ENCODE measurements at regions not wholly inside any gene's neighbourhood (a gene's known extent, or its start where the extent isn't known, plus 50 kb on each side); places are given as distances from the start of the nearest gene placed in this dataset.

- no peak for TF ChIP-seq CTCF (IDR thresholded peaks at IDR 0.05; ENCODE audit: borderline replicate concordance, control extremely low read depth, extremely low read depth, insufficient read depth, missing control alignments)
- in situ Hi-C loops (cut with MboI; ENCODE audit: low sequenced_read_pairs, unreplicated experiment): no loop called here
- no peak for DNase-seq (ENCODE audit: low spot score)
These were observed 51.9 kb upstream of the NMUR2 start for GRCh38 chr5:152456815-152457443.

GRCh38 chr5:152462021-152462721 is 57.1 kb upstream of the NMUR2 start:
- no peak for DNase-seq (ENCODE audit: low spot score)
- no peak for TF ChIP-seq CTCF (IDR thresholded peaks at IDR 0.05; ENCODE audit: borderline replicate concordance, control extremely low read depth, extremely low read depth, insufficient read depth, missing control alignments)
- in situ Hi-C loops (cut with MboI; ENCODE audit: low sequenced_read_pairs, unreplicated experiment): no loop called here

GRCh38 chr5:152464048-152464447 is 59.0 kb upstream of the NMUR2 start:
- in situ Hi-C loops (cut with MboI; ENCODE audit: low sequenced_read_pairs, unreplicated experiment): no loop called here
- DNase-seq (ENCODE audit: low spot score): no peak
- TF ChIP-seq CTCF (IDR thresholded peaks at IDR 0.05; ENCODE audit: borderline replicate concordance, control extremely low read depth, extremely low read depth, insufficient read depth, missing control alignments): no peak

GRCh38 chr5:152465140-152465539 is 60.1 kb upstream of the NMUR2 start:
- TF ChIP-seq CTCF (IDR thresholded peaks at IDR 0.05; ENCODE audit: borderline replicate concordance, control extremely low read depth, extremely low read depth, insufficient read depth, missing control alignments): no peak
- DNase-seq (ENCODE audit: low spot score): no peak
- in situ Hi-C loops (cut with MboI; ENCODE audit: low sequenced_read_pairs, unreplicated experiment): no loop called here

- in situ Hi-C loops (cut with MboI; ENCODE audit: low sequenced_read_pairs, unreplicated experiment): no loop called here
- no peak for TF ChIP-seq CTCF (IDR thresholded peaks at IDR 0.05; ENCODE audit: borderline replicate concordance, control extremely low read depth, extremely low read depth, insufficient read depth, missing control alignments)
- DNase-seq (ENCODE audit: low spot score): no peak
These were observed 61.1 kb upstream of the NMUR2 start for GRCh38 chr5:152466085-152466745.

GRCh38 chr5:152470167-152470566 is 65.1 kb upstream of the NMUR2 start:
- in situ Hi-C loops (cut with MboI; ENCODE audit: low sequenced_read_pairs, unreplicated experiment): no loop called here
- no peak for TF ChIP-seq CTCF (IDR thresholded peaks at IDR 0.05; ENCODE audit: borderline replicate concordance, control extremely low read depth, extremely low read depth, insufficient read depth, missing control alignments)
- no peak for DNase-seq (ENCODE audit: low spot score)
